ENCODE measurements at regions not wholly inside any gene's neighbourhood (a gene's known extent, or its start where the extent isn't known, plus 50 kb on each side); places are given as distances from the start of the nearest gene placed in this dataset.

GRCh38 chr20:20920433-20920832 lies 185.7 kb downstream of the LINC00237 start:
- no peak overlapping the region for H3K27ac ChIP-seq
- TF ChIP-seq CTCF (IDR thresholded peaks at IDR 0.05) (no peak), ZFX (IDR thresholded peaks at IDR 0.05; ENCODE audit: borderline replicate concordance) (no peak)

- TF ChIP-seq CTCF (IDR thresholded peaks at IDR 0.05) (no peak), ZFX (IDR thresholded peaks at IDR 0.05; ENCODE audit: borderline replicate concordance) (no peak)
- H3K27ac ChIP-seq, result no peak overlapping the region
These were observed 190.3 kb downstream of the LINC00237 start for GRCh38 chr20:20915844-20916243.

GRCh38 chr20:20904501-20904831 lies 192.0 kb upstream of the RALGAPA2 start:
- H3K27ac ChIP-seq, result no peak overlapping the region
- TF ChIP-seq CTCF (IDR thresholded peaks at IDR 0.05), result no peak

- no peak overlapping the region for H3K27ac ChIP-seq
- TF ChIP-seq CTCF (IDR thresholded peaks at IDR 0.05) (no peak), ZFX (IDR thresholded peaks at IDR 0.05; ENCODE audit: borderline replicate concordance) (no peak)
These were observed 191.5 kb upstream of the RALGAPA2 start for GRCh38 chr20:20903773-20904500.

GRCh38 chr20:20897922-20898321 lies 185.5 kb upstream of the RALGAPA2 start:
- no peak for TF ChIP-seq CTCF (IDR thresholded peaks at IDR 0.05)
- no peak for TF ChIP-seq ZFX (IDR thresholded peaks at IDR 0.05; ENCODE audit: borderline replicate concordance)
- no peak overlapping the region for H3K27ac ChIP-seq

- no peak for TF ChIP-seq CTCF (IDR thresholded peaks at IDR 0.05)
- TF ChIP-seq ZFX (IDR thresholded peaks at IDR 0.05; ENCODE audit: borderline replicate concordance), result no peak
- no peak overlapping the region for H3K27ac ChIP-seq
These were observed 184.7 kb upstream of the RALGAPA2 start for GRCh38 chr20:20897145-20897544.

- TF ChIP-seq CTCF (IDR thresholded peaks at IDR 0.05), result no peak
- TF ChIP-seq ZFX (IDR thresholded peaks at IDR 0.05; ENCODE audit: borderline replicate concordance), result no peak
- no peak overlapping the region for H3K27ac ChIP-seq
These were observed 184.2 kb upstream of the RALGAPA2 start for GRCh38 chr20:20896606-20897005.

All from 22Rv1 (cell line).